DMS 273 (cell line): ENCODE measurements at regions not wholly inside any gene's neighbourhood (a gene's known extent, or its start where the extent isn't known, plus 50 kb on each side); places are given as distances from the start of the nearest gene placed in this dataset.
A peak's percentile ranks its signal among the peaks of the same experiment; 100 is the strongest.
"Not testable (repeated sequence)": the region's sequence is repeated elsewhere in the genome, so short reads cannot be mapped to it uniquely, and the experiment has no call there.

Experiments used
- DNase-seq: peaks from one replicate; lab custom pipeline; 2025; ENCODE audit not compliant: unreplicated experiment; lab: John Stamatoyannopoulos, UW

- DNase-seq: no peak
Observed at GRCh38 chr12:47412601-47413236, 293.1 kb downstream of the RPAP3 start.

- no peak for DNase-seq
Observed at GRCh38 chr12:47411966-47412365, 293.9 kb downstream of the RPAP3 start.

DNA sequence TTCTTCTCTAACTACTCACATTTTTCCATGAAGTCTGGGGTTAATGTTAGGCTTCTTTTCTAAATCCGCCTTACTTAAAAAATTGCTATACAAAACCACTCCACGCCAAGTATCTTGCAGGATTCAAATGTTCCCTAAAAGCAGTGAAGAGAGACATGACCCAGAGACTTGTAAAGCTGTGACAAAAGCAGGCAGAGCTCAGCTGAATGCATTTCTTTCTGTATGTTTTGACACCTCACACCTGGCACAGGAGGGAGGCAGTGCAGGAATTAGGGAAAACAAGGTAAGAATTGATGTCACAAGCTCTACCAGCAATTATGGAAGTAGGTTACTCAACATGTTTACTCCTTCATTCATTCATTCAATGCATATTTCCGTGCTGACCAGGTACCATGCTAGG lies 295.0 kb downstream of the RPAP3 start:
- DNase-seq: no peak

GRCh38 chr12:47410383-47410782 lies 295.4 kb downstream of the RPAP3 start:
- DNase-seq: no peak

GRCh38 chr12:47409310-47409987 lies 296.4 kb downstream of the RPAP3 start:
- DNase-seq: no peak

GRCh38 chr12:47408171-47408871 lies 297.5 kb downstream of the RPAP3 start:
- no peak for DNase-seq

DNA sequence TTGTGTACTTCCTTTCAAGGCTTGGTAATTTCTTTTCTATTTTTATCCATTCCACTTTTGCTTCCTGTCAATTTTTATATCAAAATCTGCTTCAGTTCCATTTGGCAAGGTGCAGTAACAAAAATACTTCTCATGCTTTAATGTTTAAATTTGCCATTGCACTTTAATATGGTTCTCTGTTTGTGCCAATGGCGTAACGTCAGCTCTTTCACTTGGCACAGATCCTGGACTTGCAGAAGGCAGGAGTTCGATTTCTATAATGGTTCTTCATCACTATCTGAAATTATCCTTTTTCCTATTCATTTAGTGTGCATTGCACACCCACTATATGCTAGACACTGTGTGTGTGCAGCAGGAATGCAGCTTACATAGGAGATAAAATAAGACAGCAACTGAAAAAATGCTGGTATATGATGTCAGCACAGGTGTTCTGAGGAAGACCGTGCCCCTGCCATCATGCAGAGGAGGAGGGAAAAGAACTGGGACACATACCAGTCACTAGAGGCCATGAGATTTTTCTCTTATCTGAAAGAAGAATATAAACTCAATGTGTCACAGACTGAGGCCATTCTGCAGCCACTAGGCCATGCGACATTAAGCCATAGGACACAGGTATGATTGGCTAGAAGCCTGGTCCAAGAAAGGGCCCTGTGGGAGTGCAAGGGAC lies 298.2 kb downstream of the RPAP3 start:
- DNase-seq: no peak

GRCh38 chr12:47403681-47404080 lies 302.1 kb downstream of the RPAP3 start:
- DNase-seq: no peak

DNA sequence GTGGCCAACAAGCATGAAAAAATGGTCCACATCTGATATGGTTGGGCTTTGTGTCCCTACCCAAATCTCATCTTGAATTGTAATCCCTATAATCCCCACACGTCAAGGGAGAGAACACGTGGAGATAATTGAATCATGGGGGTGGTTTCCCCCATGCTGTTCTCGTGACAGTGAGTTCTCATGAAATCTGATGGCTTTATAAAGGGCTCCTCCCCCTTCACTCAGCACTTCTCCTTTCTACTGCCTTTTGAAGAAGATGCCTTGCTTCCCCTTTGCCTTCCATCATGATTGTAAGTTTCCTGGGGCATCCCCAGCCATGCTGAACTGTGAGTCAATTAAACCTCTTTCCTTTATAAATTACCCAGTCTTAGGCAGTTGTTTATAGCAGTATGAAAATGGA lies 304.6 kb downstream of the RPAP3 start:
- not testable (repeated sequence) for DNase-seq

DNA sequence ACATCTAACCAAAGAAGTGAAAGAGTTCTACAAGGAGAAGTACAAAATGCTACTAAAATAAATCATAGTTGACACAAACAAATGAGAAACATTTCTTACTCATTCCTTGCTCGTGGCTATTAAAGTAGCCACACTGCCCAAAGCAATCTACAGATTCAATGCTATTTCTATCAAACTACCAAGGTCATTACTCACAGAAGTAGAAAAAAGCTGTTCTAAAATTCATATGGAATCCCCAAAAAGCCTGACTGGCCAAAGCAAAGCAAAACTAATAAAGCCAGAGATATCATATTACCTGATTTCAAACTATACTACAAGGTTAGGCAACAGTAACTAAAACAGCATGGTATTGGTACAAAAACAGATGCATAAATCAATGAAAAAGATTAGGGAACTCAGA lies 305.6 kb downstream of the RPAP3 start:
- DNase-seq: no peak

DNA sequence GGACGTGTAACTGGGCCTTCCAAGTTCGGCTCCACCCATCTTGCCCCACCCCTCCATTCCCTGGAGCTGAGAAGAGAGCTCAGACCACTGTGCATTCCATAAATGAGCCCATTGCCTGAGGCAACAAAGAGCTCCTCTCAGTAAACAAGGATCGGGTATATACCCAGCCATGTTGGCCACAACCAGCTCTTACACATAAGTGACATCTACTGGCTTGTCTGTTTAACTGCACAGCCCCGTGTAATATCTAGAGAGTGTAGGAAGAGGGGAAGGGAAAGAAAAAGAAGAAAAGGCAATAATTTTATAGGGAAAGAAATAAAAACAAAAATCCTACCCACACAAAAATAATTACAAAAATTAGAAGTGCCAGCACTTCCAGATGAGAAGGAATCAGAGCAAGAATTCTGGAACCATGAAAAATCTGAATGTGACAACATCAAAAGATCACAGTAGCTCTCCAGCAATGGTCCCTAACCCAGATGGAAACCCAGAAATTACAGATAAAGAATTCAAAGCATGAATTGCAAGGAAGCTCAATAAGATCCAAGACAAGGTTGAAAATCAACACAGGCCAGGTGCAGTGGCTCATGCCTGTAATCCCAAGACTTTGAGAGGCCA lies 308.1 kb downstream of the RPAP3 start:
- peak; percentile 11 for DNase-seq

DNA sequence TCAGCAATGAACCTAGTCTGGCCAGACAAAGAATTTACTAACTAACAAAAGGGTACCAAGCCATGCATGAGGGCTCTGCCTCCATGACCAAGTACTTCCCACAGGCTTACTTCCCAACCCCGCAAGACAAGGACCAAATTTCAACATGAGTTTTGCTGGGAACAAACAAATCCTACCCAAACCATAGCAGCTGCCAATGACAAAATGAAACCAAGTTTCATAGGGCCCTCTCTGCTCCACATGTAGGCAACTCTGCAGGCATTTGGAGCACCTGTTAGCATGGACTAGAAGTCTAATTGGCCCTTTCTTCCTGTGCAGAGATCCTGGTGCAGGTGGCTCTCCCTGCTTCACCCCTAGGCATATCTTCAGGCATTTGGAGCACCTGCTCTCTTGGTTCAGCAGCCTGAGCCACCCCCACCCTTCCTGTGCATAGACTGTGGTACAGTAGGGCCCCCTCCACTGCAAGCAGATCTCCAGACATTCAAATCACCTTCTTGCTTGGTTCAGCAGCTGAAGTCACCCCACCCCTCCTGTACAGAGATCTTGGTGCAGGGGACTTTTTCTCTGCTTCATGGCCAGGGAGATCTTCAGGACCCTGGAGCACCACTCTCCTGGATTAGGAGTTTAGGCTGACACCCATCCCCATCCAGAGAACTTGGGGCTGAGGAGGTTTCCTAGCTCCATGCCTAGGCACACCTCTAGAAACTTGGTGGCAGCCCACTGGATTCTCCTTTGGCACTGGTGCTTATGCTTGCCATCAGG lies 308.7 kb downstream of the RPAP3 start:
- no peak for DNase-seq

DNA sequence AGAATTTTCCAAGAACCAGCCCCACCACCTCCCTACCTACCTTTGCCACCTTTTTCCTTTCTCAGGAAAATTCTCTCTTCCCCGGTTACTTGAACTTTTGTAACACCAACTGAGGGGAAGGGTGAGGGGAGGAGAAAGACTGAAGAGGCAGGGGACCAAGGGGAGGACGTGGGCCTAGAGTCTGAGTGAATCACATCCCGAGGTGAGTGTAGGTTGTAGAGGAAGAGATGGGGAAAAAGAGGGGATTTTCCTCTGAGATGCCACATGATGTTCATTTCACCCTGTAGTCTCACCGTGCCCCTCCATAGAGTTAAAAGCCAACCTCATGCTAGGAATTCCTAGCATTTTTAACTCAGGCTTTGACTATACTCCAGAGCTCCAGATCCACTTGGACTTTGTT lies 311.8 kb downstream of the RPAP3 start:
- no peak for DNase-seq

DNA sequence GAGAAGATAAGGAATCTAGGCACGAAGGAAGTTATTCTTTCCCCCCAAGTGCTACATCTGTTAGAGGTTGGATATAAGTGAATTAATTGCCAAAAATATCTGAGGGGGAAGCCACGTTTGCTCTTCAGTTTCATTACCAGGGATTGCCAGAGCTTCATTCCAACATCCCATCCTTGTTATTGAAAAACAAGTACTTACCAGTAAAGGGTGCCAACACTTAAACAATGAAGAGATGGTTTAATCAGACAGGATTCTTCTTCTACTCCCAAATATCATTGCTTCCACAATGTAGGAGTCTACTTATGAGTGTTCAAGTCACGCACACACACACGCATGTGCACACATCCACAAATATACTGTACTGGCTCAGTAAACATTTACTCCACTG lies 312.4 kb downstream of the RPAP3 start:
- no peak for DNase-seq

- no peak for DNase-seq
Observed at GRCh38 chr12:47391566-47391965, 311.8 kb upstream of the AMIGO2 start.

DNA sequence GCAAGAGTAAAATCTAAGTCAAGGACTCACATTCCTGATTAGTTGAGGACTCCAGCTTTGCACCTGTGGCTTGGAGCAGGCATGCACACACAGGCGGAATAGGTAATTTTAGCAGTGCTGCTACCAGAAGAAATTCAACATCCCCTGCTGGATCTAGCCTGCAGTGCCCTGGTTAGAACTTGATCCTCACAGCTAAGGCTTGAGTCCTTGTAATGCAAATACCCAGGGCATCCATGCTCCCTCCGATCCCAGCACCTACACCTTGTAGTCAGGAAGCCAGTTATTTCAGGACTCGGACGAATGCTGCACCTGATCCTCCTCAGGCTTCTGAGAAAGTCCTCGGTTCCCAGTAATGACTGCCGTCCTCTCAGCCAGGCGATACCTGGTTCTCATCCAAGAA lies 309.0 kb upstream of the AMIGO2 start:
- DNase-seq: no peak

DNA sequence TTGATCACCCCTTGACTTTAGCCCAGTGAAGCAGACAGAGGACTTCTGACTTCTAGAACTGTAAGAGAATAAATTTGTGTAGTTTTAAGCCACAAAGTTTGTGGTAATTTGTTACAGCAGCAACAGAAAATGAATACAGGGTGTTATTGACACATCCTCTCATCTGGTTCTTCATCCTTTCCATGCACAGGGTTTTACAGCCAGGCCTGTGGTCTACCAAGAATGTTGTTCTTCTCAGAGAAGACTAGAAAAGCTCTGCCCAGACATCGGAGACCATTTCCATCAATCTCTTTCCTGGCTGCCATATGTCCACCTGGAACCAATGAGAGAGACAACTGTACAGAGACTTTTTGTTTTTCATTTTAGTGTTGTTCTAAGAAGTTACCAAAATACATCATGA lies 308.2 kb upstream of the AMIGO2 start:
- DNase-seq: no peak

DNA sequence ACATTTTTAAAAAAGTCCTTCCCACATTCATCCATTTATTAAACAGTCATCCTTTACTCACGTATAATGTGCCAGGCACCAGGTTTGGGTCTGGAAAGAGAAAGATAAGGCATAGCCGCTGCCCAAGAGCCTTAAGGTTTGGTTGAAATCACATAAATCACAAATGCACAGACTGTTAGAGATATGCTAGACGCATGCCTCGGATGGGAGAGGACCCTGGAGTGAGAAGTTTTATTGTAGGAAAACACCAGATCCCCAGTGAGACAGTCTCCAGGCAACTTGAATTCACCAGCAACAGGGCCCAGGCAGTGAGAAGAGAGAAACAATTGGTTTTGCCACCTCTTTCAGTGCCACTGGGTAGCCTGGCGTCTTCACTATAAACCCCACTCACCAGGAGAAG lies 305.9 kb upstream of the AMIGO2 start:
- no peak for DNase-seq

DNA sequence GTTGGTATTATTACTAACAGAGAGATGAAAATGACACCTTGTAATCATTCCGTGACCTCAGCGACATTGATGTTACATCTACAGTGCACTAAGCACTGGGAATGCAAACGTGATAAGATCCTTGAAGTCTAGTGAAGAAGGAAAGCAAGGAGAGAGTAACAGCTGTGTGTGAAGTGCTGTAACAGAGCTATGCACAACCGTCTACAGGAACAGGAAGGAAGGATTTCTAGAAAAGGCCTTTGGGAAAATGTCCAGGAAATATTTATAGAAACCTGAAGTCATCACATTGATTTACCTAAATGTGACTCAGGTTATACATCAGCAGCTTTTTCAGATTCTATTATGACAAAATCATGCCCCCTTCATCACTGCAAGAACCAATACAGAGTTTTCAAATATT lies 304.2 kb upstream of the AMIGO2 start:
- DNase-seq: no peak

GRCh38 chr12:47382305-47382704 lies 302.5 kb upstream of the AMIGO2 start:
- DNase-seq: no peak

DNA sequence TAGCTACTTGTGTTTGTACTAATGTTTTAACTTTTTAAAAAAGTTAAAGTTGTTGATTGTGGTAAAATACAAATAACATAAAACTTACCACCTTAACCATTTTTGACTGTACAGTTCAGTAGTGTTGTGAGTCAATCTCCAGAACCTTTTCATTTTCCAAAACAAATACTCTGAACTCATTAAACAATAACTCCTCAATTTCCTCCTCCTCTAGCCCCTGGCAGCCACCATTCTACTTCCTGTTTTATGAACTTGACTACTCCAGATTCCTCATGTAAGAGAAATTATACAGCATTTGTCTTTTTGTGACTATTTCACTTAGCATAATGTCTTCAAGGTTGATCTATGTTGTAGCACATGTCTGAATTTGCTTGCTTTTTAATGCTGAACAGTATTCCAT lies 299.1 kb upstream of the AMIGO2 start:
- DNase-seq: no peak
